Spleen (tissue), 11 donors: ENCODE measurements at regions not wholly inside any gene's neighbourhood (a gene's known extent, or its start where the extent isn't known, plus 50 kb on each side); places are given as distances from the start of the nearest gene placed in this dataset.

Experiments
- DNase-seq: peaks from one replicate; pipeline ENCODE4 v3.0.0-alpha.2; 2020
- H3K27ac ChIP-seq, 8 donors: fragments of 200-600 bp; sonication (generic) in 7 of 8; 1 replicate in 4 of 8; 2 replicates in 4 of 8; pipeline versions ENCODE4 v1.5.0 to v1.8.0; 2016 to 2021; ENCODE audit warnings: inconsistent platforms in 4 of 8, mild to moderate bottlenecking in 4 of 8, moderate library complexity in 1 of 8
- H3K27me3 ChIP-seq, 7 donors: fragments of 200-600 bp; sonication (generic) in 6 of 7; replicated peaks in 1 of 7; 1 replicate in 4 of 7; 2 replicates in 3 of 7; pipeline versions ENCODE4 v1.5.0 to v1.8.0; 2016 to 2021; ENCODE audit warnings: inconsistent platforms in 3 of 7, mild to moderate bottlenecking in 1 of 7
- H3K36me3 ChIP-seq, 6 donors: fragments of 200-600 bp; sonication (generic) in 5 of 6; 1 replicate in 4 of 6; 2 replicates in 2 of 6; pipeline versions ENCODE4 v1.5.0 to v1.8.0; 2016 to 2021; ENCODE audit warnings: inconsistent platforms in 2 of 6
- H3K4me1 ChIP-seq, 6 donors: fragments of 200-600 bp; sonication (generic) in 5 of 6; 1 replicate in 3 of 6; 2 replicates in 3 of 6; pipeline versions ENCODE4 v1.5.0 to v1.8.0; 2016 to 2021; ENCODE audit warnings: inconsistent platforms in 3 of 6
- H3K4me3 ChIP-seq, 8 donors: fragments of 200-600 bp; sonication (generic) in 7 of 8; 1 replicate in 4 of 8; 2 replicates in 4 of 8; pipeline versions ENCODE4 v1.5.0 to v1.8.0; 2016 to 2021; ENCODE audit warnings: inconsistent platforms in 4 of 8, mild to moderate bottlenecking in 4 of 8, moderate library complexity in 2 of 8
- H3K9me3 ChIP-seq, 8 donors: fragments of 200-600 bp; sonication (generic) in 7 of 8; 1 replicate in 4 of 8; 2 replicates in 4 of 8; pipeline versions ENCODE4 v1.5.0 to v1.8.0; 2016 to 2021; ENCODE audit warnings: inconsistent platforms in 4 of 8
- POLR2A ChIP-seq, 3 donors: fragments of 450-650 bp; IDR thresholded peaks; one replicate each; pipeline ENCODE4 v1.5.1; 2017; ENCODE audit warnings: antibody characterized with exemption in 3 of 3, mild to moderate bottlenecking in 1 of 3
- POLR2AphosphoS5 ChIP-seq, 3 donors: sonication (generic); formaldehyde crosslinking; IDR thresholded peaks; one replicate each; pipeline ENCODE4 v1.5.1; 2017; ENCODE audit warnings: antibody characterized with exemption in 3 of 3
- WGBS, 5 donors: extraction: QIAGEN DNeasy Blood & Tissue Kit in 3 of 5; methylation state at CpG; one replicate each; pipeline versions ENCODE4 v1.1.5 to v1.1.7; 2013 to 2018; 5-methylcytosine and 5-hydroxymethylcytosine counted together
- intact Hi-C: fragments of 100-400 bp; cut with DNase I; formaldehyde crosslinking; loops from one replicate; pipeline ENCODE4 v1.15.0; 2023; ENCODE audit warnings: low total_unique reads
- TF ChIP-seq, protein P1 (sequence below), 11 experiments: fragments of 200-600 bp in 7 of 11; fragments of 450-650 bp in 4 of 11; sonication (generic) in 4 of 11; IDR thresholded peaks in 8 of 11; conservative IDR thresholded peaks in 3 of 11; 1 replicate in 7 of 11; 2 replicates in 4 of 11; pipeline versions ENCODE4 v1.4.0 to v1.8.0; 2016 to 2021; ENCODE audit warnings: antibody characterized with exemption in 11 of 11, inconsistent platforms in 4 of 11, mild to moderate bottlenecking in 1 of 11
- donor health status: healthy with polysubstance abuse.
- donor health status: DM: no; HTN: no; CAD: no; lungs with moderate emphysema.
- donor health status: DM: no; HTN: no; CAD: no.
- donor health status: Bipolar disorder and iron deficiency.
- donor health status: healthy.
- donor health status: DM: no; HTN: no; CAD: no.
- donor health status: DM: yes; HTN: yes; CAD: no.

DNA sequence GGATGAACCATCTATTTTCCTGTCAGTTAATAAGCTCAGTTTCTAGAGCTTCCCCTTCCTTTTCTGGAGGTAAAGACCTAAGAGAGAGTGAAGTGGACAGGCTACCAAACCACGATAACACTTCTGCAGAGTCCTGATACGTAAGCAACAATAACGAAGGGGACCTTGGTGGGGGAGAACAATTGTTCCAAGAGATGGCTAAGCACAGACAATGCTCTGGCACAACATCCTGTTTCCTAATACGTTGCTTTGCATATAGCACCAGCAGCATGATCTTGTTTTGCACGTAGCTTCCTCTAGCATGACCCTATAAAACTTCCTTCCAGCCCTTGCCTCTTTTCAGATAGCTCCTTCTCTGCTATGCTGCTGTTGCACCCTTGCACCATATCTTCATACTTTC lies 247.3 kb downstream of the RAD51AP2 start:
- 23 to 57% (median 41%) methylated on average over 5 of the region's 5 CpGs for WGBS, 5 donors
- TF ChIP-seq POLR2A (IDR thresholded peaks at IDR 0.05) (no peak), POLR2AphosphoS5 (IDR thresholded peaks at IDR 0.05) (no peak)
- TF ChIP-seq, protein P1, sequence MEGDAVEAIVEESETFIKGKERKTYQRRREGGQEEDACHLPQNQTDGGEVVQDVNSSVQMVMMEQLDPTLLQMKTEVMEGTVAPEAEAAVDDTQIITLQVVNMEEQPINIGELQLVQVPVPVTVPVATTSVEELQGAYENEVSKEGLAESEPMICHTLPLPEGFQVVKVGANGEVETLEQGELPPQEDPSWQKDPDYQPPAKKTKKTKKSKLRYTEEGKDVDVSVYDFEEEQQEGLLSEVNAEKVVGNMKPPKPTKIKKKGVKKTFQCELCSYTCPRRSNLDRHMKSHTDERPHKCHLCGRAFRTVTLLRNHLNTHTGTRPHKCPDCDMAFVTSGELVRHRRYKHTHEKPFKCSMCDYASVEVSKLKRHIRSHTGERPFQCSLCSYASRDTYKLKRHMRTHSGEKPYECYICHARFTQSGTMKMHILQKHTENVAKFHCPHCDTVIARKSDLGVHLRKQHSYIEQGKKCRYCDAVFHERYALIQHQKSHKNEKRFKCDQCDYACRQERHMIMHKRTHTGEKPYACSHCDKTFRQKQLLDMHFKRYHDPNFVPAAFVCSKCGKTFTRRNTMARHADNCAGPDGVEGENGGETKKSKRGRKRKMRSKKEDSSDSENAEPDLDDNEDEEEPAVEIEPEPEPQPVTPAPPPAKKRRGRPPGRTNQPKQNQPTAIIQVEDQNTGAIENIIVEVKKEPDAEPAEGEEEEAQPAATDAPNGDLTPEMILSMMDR (IDR thresholded peaks at IDR 0.05 in 8 of 11, conservative IDR thresholded peaks at IDR 0.05 in 3 of 11), result no peak
- Histone ChIP-seq H3K36me3 (no peaks in the 10 kb centered on the region), H3K9me3 (peaks cover 0 to under 1% (median 0%) of the 10 kb centered on the region in 8 donors), H3K4me3 (no peak overlapping the region), H3K27ac (no peak overlapping the region), H3K27me3 (no peaks in the 10 kb centered on the region), H3K4me1 (no peaks in the 10 kb centered on the region)
- DNase-seq, result no peak
- intact Hi-C loops, result no loop called here

DNA sequence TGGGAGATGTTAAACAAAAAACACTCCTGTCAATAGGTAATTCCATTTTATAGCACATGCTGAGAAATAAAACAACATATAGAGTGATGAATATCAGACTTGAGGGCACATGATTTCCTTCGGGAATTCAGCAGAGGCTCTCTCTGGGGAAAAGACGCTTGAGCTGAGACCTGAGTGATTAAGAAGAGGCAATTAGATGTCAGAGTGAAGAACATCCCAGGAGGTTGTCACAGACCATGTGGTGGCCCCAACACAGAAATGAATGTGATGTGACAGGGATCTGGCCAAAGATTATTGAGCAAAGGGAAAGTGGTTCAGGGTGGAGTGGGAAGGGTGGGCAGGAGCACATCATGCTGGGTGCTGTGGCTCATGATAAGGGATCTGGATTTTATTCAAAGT lies 254.7 kb downstream of the RAD51AP2 start:
- Histone ChIP-seq H3K4me3 (no peak overlapping the region), H3K36me3 (no peaks in the 10 kb centered on the region), H3K9me3 (no peaks in the 10 kb centered on the region), H3K4me1 (no peaks in the 10 kb centered on the region), H3K27ac (no peak overlapping the region), H3K27me3 (no peaks in the 10 kb centered on the region)
- WGBS, 5 donors, result 43 to 83% (median 50%) methylated on average over 2 of the region's 2 CpGs
- intact Hi-C loops, result no loop called here
- no peak for TF ChIP-seq POLR2A (IDR thresholded peaks at IDR 0.05)
- no peak for TF ChIP-seq POLR2AphosphoS5 (IDR thresholded peaks at IDR 0.05)
- TF ChIP-seq, protein P1 (IDR thresholded peaks at IDR 0.05 in 8 of 11, conservative IDR thresholded peaks at IDR 0.05 in 3 of 11), result no peak
- no peak for DNase-seq

DNA sequence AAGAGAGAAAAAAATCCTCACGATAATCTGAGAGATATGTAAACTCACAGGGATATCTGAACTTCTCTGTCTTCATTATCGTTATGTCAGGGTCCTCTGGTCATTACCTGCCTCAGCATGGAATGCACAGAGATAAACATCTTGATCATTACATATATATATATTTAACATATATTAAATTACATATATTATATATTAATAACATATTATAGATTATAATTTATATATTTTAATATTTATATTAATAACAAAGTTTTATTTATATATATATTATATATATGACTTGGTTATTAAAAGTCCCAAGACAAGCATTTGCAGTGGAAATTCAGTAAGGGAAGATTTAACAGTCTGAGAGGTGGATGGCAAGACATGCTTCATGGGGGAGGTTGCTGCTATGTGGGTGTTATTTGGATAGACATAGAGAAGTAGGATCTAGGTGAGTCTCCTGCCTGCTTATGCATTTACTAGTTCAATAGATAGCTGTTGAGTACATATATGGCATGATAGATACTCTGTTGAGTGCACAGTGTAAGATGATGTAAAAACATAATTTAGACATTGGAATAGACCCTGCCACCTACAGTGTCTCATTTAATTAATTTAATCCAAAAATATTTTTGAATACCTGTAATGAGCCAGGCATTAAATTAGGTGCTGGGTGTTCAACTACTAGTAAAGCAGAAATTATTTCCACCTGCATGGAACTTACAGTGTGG lies 255.2 kb downstream of the RAD51AP2 start:
- Histone ChIP-seq H3K9me3 (no peaks in the 10 kb centered on the region), H3K4me3 (no peak overlapping the region), H3K27me3 (no peaks in the 10 kb centered on the region), H3K27ac (no peak overlapping the region), H3K4me1 (no peaks in the 10 kb centered on the region), H3K36me3 (no peaks in the 10 kb centered on the region)
- 86 to 92% (median 91%) methylated on average over 2 of the region's 2 CpGs for WGBS, 5 donors
- no peak for TF ChIP-seq POLR2A (IDR thresholded peaks at IDR 0.05)
- TF ChIP-seq, protein P1 (IDR thresholded peaks at IDR 0.05 in 8 of 11, conservative IDR thresholded peaks at IDR 0.05 in 3 of 11), result no peak
- TF ChIP-seq POLR2AphosphoS5 (IDR thresholded peaks at IDR 0.05), result no peak
- intact Hi-C loops, result no loop called here
- no peak for DNase-seq

DNA sequence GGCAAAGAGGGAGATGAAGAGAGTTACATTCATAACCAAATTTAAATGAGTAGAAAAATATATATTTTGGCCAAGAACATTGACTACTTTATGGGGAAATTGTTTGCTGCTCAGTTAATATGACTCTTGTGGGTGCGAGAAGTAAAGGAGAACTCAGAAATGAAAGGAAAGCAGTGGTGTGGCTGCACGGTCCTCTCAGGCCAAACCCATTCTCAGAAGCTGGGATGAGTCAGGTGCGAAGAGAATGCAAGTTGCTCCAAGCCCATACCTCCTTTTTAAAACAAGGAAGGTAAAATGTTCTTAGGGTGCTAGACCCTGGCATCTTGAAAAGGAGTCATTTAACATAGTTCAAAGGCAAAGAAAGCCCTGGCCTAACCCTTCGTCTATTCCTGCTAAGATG lies 258.6 kb downstream of the RAD51AP2 start:
- H3K4me3 ChIP-seq, result no peak overlapping the region
- H3K27ac ChIP-seq, result no peak overlapping the region
- no peaks in the 10 kb centered on the region for H3K36me3 ChIP-seq
- H3K4me1 ChIP-seq, result no peaks in the 10 kb centered on the region
- no peak for DNase-seq
- intact Hi-C loops, result no loop called here
- no peaks in the 10 kb centered on the region for H3K9me3 ChIP-seq
- WGBS, 5 donors, result 84 to 93% (median 86%) methylated on average over 4 of the region's 4 CpGs
- no peaks in the 10 kb centered on the region for H3K27me3 ChIP-seq
- TF ChIP-seq POLR2A (IDR thresholded peaks at IDR 0.05) (no peak), POLR2AphosphoS5 (IDR thresholded peaks at IDR 0.05) (no peak)
- TF ChIP-seq, protein P1 (IDR thresholded peaks at IDR 0.05 in 8 of 11, conservative IDR thresholded peaks at IDR 0.05 in 3 of 11), result no peak
